K562 (cell line): ENCODE measurements at regions not wholly inside any gene's neighbourhood (a gene's known extent, or its start where the extent isn't known, plus 50 kb on each side); places are given as distances from the start of the nearest gene placed in this dataset.
A peak's percentile ranks its signal among the peaks of the same experiment; 100 is the strongest.

Experiments used
- ATAC-seq: fragments of 200-7000 bp; cut with Tn5 transposase; 3 replicates; pipeline ENCODE4 v1.9.1; 2020; ENCODE audit warnings: moderate library complexity
- BruUV-seq: library from RNA; stranded (reverse); fragments of 400-500 nt; replicated peaks from 2 replicates; lab custom pipeline; 2021; lab: Mats Ljungman, UMichigan
- CTCF ChIA-PET: fragments of 300-600 bp; formaldehyde crosslinking; extraction: SDS; loops from one replicate; lab custom pipeline; 2021; ENCODE audit warnings: low intra/inter-chr PET ratio; lab: Yijun Ruan, JAX
- POLR2A ChIA-PET: fragments of 300-600, 350-650 bp; sonication (Branson Sonifier 250); formaldehyde crosslinking; extraction: SDS; loops from one replicate; lab custom pipeline; 2021; ENCODE audit warnings: antibody characterized with exemption, inconsistent platforms; lab: Yijun Ruan, JAX
- DNase-seq, 4 experiments: peaks; one replicate each; pipeline versions ENCODE4 v3.0.0 to v3.0.0-alpha.2; 2011 to 2018; ENCODE audit warnings: low spot score in 3 of 4, mixed read lengths in 3 of 4; ENCODE audit errors: extremely low read depth in 1 of 4
- FAIRE-seq: peaks from 2 replicates; lab custom pipeline; 2011; peaks lifted over from hg19 to GRCh38; lab: Jason Lieb, UNC
- H2AFZ ChIP-seq: 2 replicates; pipeline ENCODE4 v1.6.0; 2011; ENCODE audit warnings: low read depth, low read length, control low read depth, inconsistent platforms
- H3K27ac ChIP-seq: fragments of 200-600 bp; 3 replicates; pipeline ENCODE4 v1.8.0; 2011; ENCODE audit warnings: low read depth, mild to moderate bottlenecking, control low read depth, inconsistent platforms, low read length, moderate library complexity, mixed read lengths; ENCODE audit errors: extremely low read depth
- H3K27me3 ChIP-seq, 2 experiments: fragments of 300-600 bp in 1 of 2; 2 replicates in 1 of 2; 3 replicates in 1 of 2; pipeline versions ENCODE4 v1.6.0 to v1.8.0; 2011; ENCODE audit warnings: inconsistent platforms in 2 of 2, low read length in 2 of 2, mild to moderate bottlenecking in 1 of 2, mixed read lengths in 1 of 2, moderate library complexity in 1 of 2; ENCODE audit not compliant: control insufficient read depth in 2 of 2, insufficient read depth in 2 of 2
- H3K36me3 ChIP-seq: fragments of 300-600 bp; 3 replicates; pipeline ENCODE4 v1.8.0; 2011; ENCODE audit warnings: mild to moderate bottlenecking, low read length, inconsistent platforms; ENCODE audit not compliant: control insufficient read depth, insufficient read depth
- H3K4me1 ChIP-seq, 2 experiments: fragments of 200-600 bp in 1 of 2; replicated peaks in 1 of 2; 2 replicates in 1 of 2; 3 replicates in 1 of 2; pipeline versions ENCODE4 v1.5.1 to v1.8.0; 2011; ENCODE audit warnings: inconsistent platforms in 2 of 2, low read length in 2 of 2, mild to moderate bottlenecking in 1 of 2, mixed read lengths in 1 of 2, moderate library complexity in 1 of 2; ENCODE audit not compliant: control insufficient read depth in 2 of 2, insufficient read depth in 2 of 2
- H3K4me2 ChIP-seq: 2 replicates; pipeline ENCODE4 v1.6.1; 2011; ENCODE audit warnings: low read length, control low read depth, inconsistent platforms, mixed read lengths; ENCODE audit not compliant: insufficient read depth
- H3K4me3 ChIP-seq: fragments of 200-600 bp; sonication (generic), shearing (Covaris generic); 2 replicates; pipeline ENCODE4 v1.5.1; 2016; ENCODE audit warnings: control low read depth, inconsistent platforms
- H3K79me2 ChIP-seq: fragments of 200-600 bp; 3 replicates; pipeline ENCODE4 v1.8.0; 2011; ENCODE audit warnings: low read length, inconsistent platforms; ENCODE audit not compliant: control insufficient read depth, insufficient read depth
- H3K9ac ChIP-seq, 2 experiments: 2 replicates each; pipeline versions ENCODE4 v1.6.0 to v1.6.1; 2011; ENCODE audit warnings: low read depth in 2 of 2, low read length in 2 of 2, control low read depth in 1 of 2, inconsistent platforms in 1 of 2, mild to moderate bottlenecking in 1 of 2, mixed read lengths in 1 of 2; ENCODE audit not compliant: insufficient read depth in 1 of 2
- H3K9me1 ChIP-seq: one replicate; pipeline ENCODE4 v1.6.0; 2011; ENCODE audit warnings: inconsistent platforms, mild to moderate bottlenecking, low read length, moderate library complexity; ENCODE audit not compliant: control insufficient read depth, insufficient read depth
- H3K9me3 ChIP-seq: replicated peaks from 2 replicates; pipeline ENCODE4 v1.5.1; 2011; ENCODE audit warnings: low read depth, low read length, inconsistent platforms; ENCODE audit not compliant: control insufficient read depth, insufficient read depth
- H4K20me1 ChIP-seq: replicated peaks from 2 replicates; pipeline ENCODE4 v1.6.1; 2011; ENCODE audit warnings: low read length, inconsistent platforms, mixed read lengths; ENCODE audit not compliant: control insufficient read depth, insufficient read depth
- ARID1B ChIP-seq: fragments of 450-650 bp; IDR thresholded peaks from 2 replicates; pipeline ENCODE4 v1.6.1; 2016; ENCODE audit warnings: antibody characterized with exemption, mild to moderate bottlenecking, inconsistent platforms
- BHLHE40 ChIP-seq: IDR thresholded peaks from 2 replicates; pipeline ENCODE4 v1.6.1; 2011; ENCODE audit warnings: low read length, improper control_type of control experiment
- CEBPG ChIP-seq, 3 experiments: fragments of 200-800 bp in 1 of 3; sonication (Bioruptor generic) in 1 of 3; sonication (generic) in 1 of 3; formaldehyde crosslinking in 1 of 3; IDR thresholded peaks in 2 of 3; conservative IDR thresholded peaks in 1 of 3; 2 replicates each; pipeline versions ENCODE4 v1.6.1 to v1.8.0; 2016 to 2022; ENCODE audit warnings: missing compliant biosample characterization in 2 of 3, missing genetic modification characterization in 2 of 3, mild to moderate bottlenecking in 1 of 3, missing genetic modification reagents in 1 of 3
- EWSR1 ChIP-seq: fragments of 450-650 bp; IDR thresholded peaks from 2 replicates; pipeline ENCODE4 v1.6.1; 2018; ENCODE audit warnings: borderline replicate concordance, mild to moderate bottlenecking, low read depth, moderate library complexity; ENCODE audit not compliant: partially characterized antibody
- NCOA4 ChIP-seq: fragments of 450-650 bp; IDR thresholded peaks from 2 replicates; pipeline ENCODE4 v1.6.1; 2018; ENCODE audit warnings: mild to moderate bottlenecking; ENCODE audit not compliant: partially characterized antibody
- NR1H2 ChIP-seq: sonication (generic); formaldehyde crosslinking; IDR thresholded peaks from 2 replicates; pipeline ENCODE4 v1.4.0; 2020; ENCODE audit warnings: mild to moderate bottlenecking, missing genetic modification reagents
- PBX2 ChIP-seq, 2 experiments: IDR thresholded peaks in 1 of 2; conservative IDR thresholded peaks in 1 of 2; 2 replicates each; pipeline ENCODE4 v1.6.1; 2016; ENCODE audit warnings: low read depth in 2 of 2, mild to moderate bottlenecking in 1 of 2, missing compliant biosample characterization in 1 of 2, missing genetic modification characterization in 1 of 2, moderate library complexity in 1 of 2
- TCF7 ChIP-seq: sonication (generic); IDR thresholded peaks from 2 replicates; pipeline ENCODE4 v1.6.1; 2016; ENCODE audit warnings: antibody characterized with exemption, borderline replicate concordance
- ZNF3 ChIP-seq: fragments of 250-450 bp; sonication (Bioruptor Pico); IDR thresholded peaks from 2 replicates; pipeline ENCODE4 v1.5.0; 2021; ENCODE audit warnings: mild to moderate bottlenecking, moderate library complexity
- ZNF717 ChIP-seq: fragments of 250-450 bp; sonication (Bioruptor Pico); IDR thresholded peaks from 2 replicates; pipeline ENCODE4 v1.5.0; 2021
- ZSCAN32 ChIP-seq: fragments of 450-650 bp; formaldehyde crosslinking; IDR thresholded peaks from 2 replicates; pipeline ENCODE4 v1.4.0; 2020; ENCODE audit warnings: mild to moderate bottlenecking, moderate library complexity
- WGBS: fragments of 100-300 bp; shearing (Covaris generic); methylation state at CpG from one replicate; pipeline ENCODE4 v1.1.6; 2016; ENCODE audit warnings: low coverage, mixed read lengths; ENCODE audit not compliant: insufficient coverage; ENCODE audit errors: missing lambda C conversion rate; 5-methylcytosine and 5-hydroxymethylcytosine counted together
- in situ Hi-C: fragments of 300-500 bp; cut with MboI; formaldehyde crosslinking; loops from 4 replicates; pipeline ENCODE4 v1.15.0; 2018; ENCODE audit warnings: inconsistent platforms, mixed read lengths
- intact Hi-C: fragments of 100-400 bp; cut with micrococcal nuclease; formaldehyde crosslinking; loops from 2 replicates; pipeline ENCODE4 v1.14.2; 2022

- ATAC-seq (peak; percentile 80), FAIRE-seq (peak; percentile 15), DNase-seq (peak in 2 of 4 experiments; percentile 16 to 31)
- peak overlapping the region; percentile 7; the same call in 1 of the 2 replicates for H2AFZ ChIP-seq
- intact Hi-C loops, result loop anchor here (10.0 kb wide), 1 partner anchor 698 kb away; no protein-coding TSS in a partner anchor
- H3K9ac ChIP-seq, result no peak overlapping the region
- peaks cover 0 to 6% of the 10 kb centered on the region in 2 experiments; a peak in 1 of 5 replicates for H3K4me1 ChIP-seq
- H3K79me2 ChIP-seq, result no peaks in the 10 kb centered on the region
- no TSS peak for BruUV-seq
- peaks cover 3 to 16% of the 10 kb centered on the region in 2 experiments; a peak in 3 of 5 replicates for H3K27me3 ChIP-seq
- in situ Hi-C loops, result no loop called here
- ChIA-PET POLR2A (interaction anchor here (0.6 to 1.0 kb wide), 2 partner anchors 8 to 10 kb away, joined by 4 to 5 read pairs; no protein-coding TSS in a partner anchor), CTCF (interaction anchor here (0.5 kb wide), 1 partner anchor 9 kb away, joined by 3 read pairs; no protein-coding TSS in a partner anchor)
- H3K27ac ChIP-seq, result no peak overlapping the region; the same call in 2 of the 3 replicates
- peak overlapping the region; percentile 26; the same call in 1 of the 2 replicates for H3K4me2 ChIP-seq
- no peaks in the 10 kb centered on the region for H4K20me1 ChIP-seq
- no peaks in the 10 kb centered on the region for H3K9me3 ChIP-seq
- WGBS, result 5% methylated on average over 13 of the region's 13 CpGs
- H3K4me3 ChIP-seq, result no peak overlapping the region
- H3K36me3 ChIP-seq, result no peaks in the 10 kb centered on the region
- no peaks in the 10 kb centered on the region for H3K9me1 ChIP-seq
- peak; percentile 58; the same call in 1 of the 2 replicates for TF ChIP-seq CEBPG (CRISPR knock-in tag; IDR thresholded peaks at IDR 0.05)
- peak; percentile 64 to 96 for TF ChIP-seq CEBPG (tag; conservative IDR thresholded peaks at IDR 0.05 in 1 of 2, IDR thresholded peaks at IDR 0.05 in 1 of 2)
- peak; percentile 59; the same call in 1 of the 2 replicates for TF ChIP-seq ZSCAN32 (CRISPR knock-in tag)
- TF ChIP-seq NCOA4, result no peak
- TF ChIP-seq ZNF3 (CRISPR knock-in tag), result no peak
- TF ChIP-seq EWSR1, result no peak
- no peak for TF ChIP-seq PBX2 (CRISPR knock-in tag; IDR thresholded peaks at IDR 0.05; ENCODE audit: low read depth)
- peak; percentile 74 for TF ChIP-seq PBX2 (tag; conservative IDR thresholded peaks at IDR 0.05; ENCODE audit: low read depth)
- TF ChIP-seq ZNF717, result no peak
- TF ChIP-seq NR1H2 (CRISPR knock-in tag), result no peak
- peak; percentile 29; the same call in 1 of the 2 replicates for TF ChIP-seq ARID1B
- TF ChIP-seq BHLHE40, result no peak
- TF ChIP-seq TCF7, result no peak
These were observed 59.0 kb downstream of the PRR15 start for GRCh38 chr7:29622335-29623265.
